Fibroblast of the aortic adventitia (primary cell): ENCODE measurements at regions not wholly inside any gene's neighbourhood (a gene's known extent, or its start where the extent isn't known, plus 50 kb on each side); places are given as distances from the start of the nearest gene placed in this dataset.

Experiments used
- DNase-seq: peaks from one replicate; pipeline ENCODE4 v3.0.0-alpha.2; 2010; ENCODE audit warnings: low read depth
- H3K4me3 ChIP-seq: 2 replicates; pipeline ENCODE4 v1.5.1; 2011; ENCODE audit warnings: low read depth, mild to moderate bottlenecking, control low read depth, low read length, moderate library complexity
- CTCF ChIP-seq: IDR thresholded peaks from 2 replicates; pipeline ENCODE4 v1.5.1; 2011; ENCODE audit warnings: mild to moderate bottlenecking, low read length, control low read depth, inconsistent platforms; ENCODE audit not compliant: insufficient read depth

- TF ChIP-seq CTCF, result no peak
- no peak overlapping the region for H3K4me3 ChIP-seq
- no peak for DNase-seq
Observed at GRCh38 chr3:187545366-187545765, 124.8 kb downstream of the SST start.

GRCh38 chr3:187544326-187544725 is 125.9 kb downstream of the SST start:
- no peak for DNase-seq

GRCh38 chr3:187540847-187541246 is 129.3 kb downstream of the SST start:
- TF ChIP-seq CTCF, result no peak
- DNase-seq, result no peak
- no peak overlapping the region for H3K4me3 ChIP-seq

More at GRCh38 chr3:187544326-187544725, 125.9 kb downstream of the SST start:
- no peak for TF ChIP-seq CTCF
- no peak overlapping the region for H3K4me3 ChIP-seq

GRCh38 chr3:187536185-187536584 is 134.0 kb downstream of the SST start:
- TF ChIP-seq CTCF, result no peak
- no peak for DNase-seq

GRCh38 chr3:187533797-187534196 is 136.4 kb downstream of the SST start:
- TF ChIP-seq CTCF, result no peak
- DNase-seq, result no peak
- H3K4me3 ChIP-seq, result no peak overlapping the region

More at GRCh38 chr3:187536185-187536584, 134.0 kb downstream of the SST start:
- no peak overlapping the region for H3K4me3 ChIP-seq

- no peak overlapping the region for H3K4me3 ChIP-seq
- no peak for TF ChIP-seq CTCF
- DNase-seq, result no peak
Observed at GRCh38 chr3:187531831-187532230, 138.4 kb downstream of the SST start.

- no peak for TF ChIP-seq CTCF
- H3K4me3 ChIP-seq, result no peak overlapping the region
- no peak for DNase-seq
Observed at GRCh38 chr3:187522890-187523289, 147.3 kb downstream of the SST start.
